ENCODE measurements at regions not wholly inside any gene's neighbourhood (a gene's known extent, or its start where the extent isn't known, plus 50 kb on each side); places are given as distances from the start of the nearest gene placed in this dataset.
A peak's percentile ranks its signal among the peaks of the same experiment; 100 is the strongest.

GRCh38 chr1:58293388-58293787 is 253.1 kb downstream of the OMA1 start:
- Mint-ChIP-seq H3K27ac (no peak overlapping the region), H3K4me3 (no peak overlapping the region), H3K4me1 (ENCODE audit: low read depth) (no peaks in the 10 kb centered on the region), H3K27me3 (ENCODE audit: insufficient read depth) (no peaks in the 10 kb centered on the region; the same call in 1 of the 2 replicates), H3K9me3 (no peaks in the 10 kb centered on the region), H3K36me3 (ENCODE audit: low read depth) (no peaks in the 10 kb centered on the region)
- TF ChIP-seq CTCF (IDR thresholded peaks at IDR 0.05), result no peak
- no peak for DNase-seq

- H3K36me3 Mint-ChIP-seq (ENCODE audit: low read depth), result no peaks in the 10 kb centered on the region
- TF ChIP-seq CTCF (IDR thresholded peaks at IDR 0.05), result no peak
- no peaks in the 10 kb centered on the region for H3K4me1 Mint-ChIP-seq (ENCODE audit: low read depth)
- DNase-seq, result peak; percentile 16
- no peak overlapping the region for H3K27ac Mint-ChIP-seq
- H3K27me3 Mint-ChIP-seq (ENCODE audit: insufficient read depth), result peaks cover 4% of the 10 kb centered on the region; the same call in 1 of the 2 replicates
- H3K9me3 Mint-ChIP-seq, result no peaks in the 10 kb centered on the region
- no peak overlapping the region for H3K4me3 Mint-ChIP-seq
These were observed 255.7 kb downstream of the OMA1 start for GRCh38 chr1:58290685-58291372.

GRCh38 chr1:58288624-58289142 is 257.8 kb downstream of the OMA1 start:
- Mint-ChIP-seq H3K9me3 (no peaks in the 10 kb centered on the region), H3K27me3 (ENCODE audit: insufficient read depth) (peaks cover 4% of the 10 kb centered on the region; the same call in 1 of the 2 replicates), H3K4me1 (ENCODE audit: low read depth) (no peaks in the 10 kb centered on the region), H3K4me3 (no peak overlapping the region), H3K27ac (no peak overlapping the region), H3K36me3 (ENCODE audit: low read depth) (no peaks in the 10 kb centered on the region)
- DNase-seq, result no peak
- no peak for TF ChIP-seq CTCF (IDR thresholded peaks at IDR 0.05)

GRCh38 chr1:58287894-58288623 is 258.5 kb downstream of the OMA1 start:
- Mint-ChIP-seq H3K27ac (no peak overlapping the region), H3K4me1 (ENCODE audit: low read depth) (no peaks in the 10 kb centered on the region; the same call in 1 of the 2 replicates), H3K36me3 (ENCODE audit: low read depth) (no peaks in the 10 kb centered on the region), H3K4me3 (no peak overlapping the region), H3K9me3 (no peaks in the 10 kb centered on the region), H3K27me3 (ENCODE audit: insufficient read depth) (peaks cover 4% of the 10 kb centered on the region; the same call in 1 of the 2 replicates)
- DNase-seq, result no peak
- TF ChIP-seq CTCF (IDR thresholded peaks at IDR 0.05), result no peak

GRCh38 chr1:58284225-58284510 is 262.4 kb downstream of the OMA1 start:
- peaks cover 4% of the 10 kb centered on the region for H3K27me3 Mint-ChIP-seq (ENCODE audit: insufficient read depth)
- no peak for DNase-seq
- H3K4me3 Mint-ChIP-seq, result no peak overlapping the region

More at GRCh38 chr1:58284225-58284510, 262.4 kb downstream of the OMA1 start:
- Mint-ChIP-seq H3K27ac (no peak overlapping the region), H3K4me1 (ENCODE audit: low read depth) (no peaks in the 10 kb centered on the region; the same call in 1 of the 2 replicates), H3K9me3 (no peaks in the 10 kb centered on the region), H3K36me3 (ENCODE audit: low read depth) (no peaks in the 10 kb centered on the region)
- no peak for TF ChIP-seq CTCF (IDR thresholded peaks at IDR 0.05)

All from HFFc6 (cell line).